ENCODE measurements at regions not wholly inside any gene's neighbourhood (a gene's known extent, or its start where the extent isn't known, plus 50 kb on each side); places are given as distances from the start of the nearest gene placed in this dataset.

DNA sequence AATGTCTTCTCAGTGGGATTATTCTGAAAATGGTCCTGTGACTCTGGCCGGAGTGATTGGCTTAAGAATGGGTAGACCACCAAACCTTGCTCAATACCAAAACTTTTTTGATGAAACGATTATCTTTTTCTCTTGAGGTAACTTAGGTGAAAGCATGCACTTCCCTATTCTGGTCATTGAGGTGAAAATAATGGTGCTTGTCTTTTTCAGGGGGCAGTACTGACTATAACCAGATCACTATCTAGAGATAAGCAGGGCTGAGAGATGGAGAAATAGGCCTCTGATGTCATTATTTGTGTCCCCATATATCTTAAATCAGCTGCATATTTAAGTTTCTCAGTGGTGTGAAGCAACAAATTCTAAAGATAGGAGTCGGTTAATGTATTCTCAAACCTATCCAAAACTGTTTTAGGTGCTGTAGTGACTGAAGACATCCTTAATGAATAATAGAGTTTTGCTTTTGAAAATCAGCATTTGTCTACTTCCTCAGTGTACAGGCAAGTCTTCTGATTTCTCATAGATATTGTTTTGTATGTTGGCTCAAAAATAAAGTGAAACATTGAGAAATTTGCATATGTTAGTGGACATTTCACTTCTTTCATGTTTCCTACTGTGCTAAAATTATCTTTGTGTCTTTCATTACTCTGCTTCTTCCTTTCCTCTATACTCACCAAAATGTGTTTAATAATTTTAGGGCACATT is 735.3 kb upstream of the ADGRL4 start:
- intact Hi-C loops (cut with micrococcal nuclease), result no loop called here
- TF ChIP-seq, protein P1, sequence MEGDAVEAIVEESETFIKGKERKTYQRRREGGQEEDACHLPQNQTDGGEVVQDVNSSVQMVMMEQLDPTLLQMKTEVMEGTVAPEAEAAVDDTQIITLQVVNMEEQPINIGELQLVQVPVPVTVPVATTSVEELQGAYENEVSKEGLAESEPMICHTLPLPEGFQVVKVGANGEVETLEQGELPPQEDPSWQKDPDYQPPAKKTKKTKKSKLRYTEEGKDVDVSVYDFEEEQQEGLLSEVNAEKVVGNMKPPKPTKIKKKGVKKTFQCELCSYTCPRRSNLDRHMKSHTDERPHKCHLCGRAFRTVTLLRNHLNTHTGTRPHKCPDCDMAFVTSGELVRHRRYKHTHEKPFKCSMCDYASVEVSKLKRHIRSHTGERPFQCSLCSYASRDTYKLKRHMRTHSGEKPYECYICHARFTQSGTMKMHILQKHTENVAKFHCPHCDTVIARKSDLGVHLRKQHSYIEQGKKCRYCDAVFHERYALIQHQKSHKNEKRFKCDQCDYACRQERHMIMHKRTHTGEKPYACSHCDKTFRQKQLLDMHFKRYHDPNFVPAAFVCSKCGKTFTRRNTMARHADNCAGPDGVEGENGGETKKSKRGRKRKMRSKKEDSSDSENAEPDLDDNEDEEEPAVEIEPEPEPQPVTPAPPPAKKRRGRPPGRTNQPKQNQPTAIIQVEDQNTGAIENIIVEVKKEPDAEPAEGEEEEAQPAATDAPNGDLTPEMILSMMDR (IDR thresholded peaks at IDR 0.05; ENCODE audit: borderline replicate concordance), result no peak
- no peaks in the 10 kb centered on the region for H3K4me1 ChIP-seq
- H3K9me3 ChIP-seq (replicated peaks), result peaks cover 21% of the 10 kb centered on the region
- no peak overlapping the region for H3K4me3 ChIP-seq
- H3K27ac ChIP-seq (replicated peaks), result no peak overlapping the region
- no peaks in the 10 kb centered on the region for H3K36me3 ChIP-seq
- no peak for DNase-seq
- H3K27me3 ChIP-seq (ENCODE audit: low read depth), result no peaks in the 10 kb centered on the region

DNA sequence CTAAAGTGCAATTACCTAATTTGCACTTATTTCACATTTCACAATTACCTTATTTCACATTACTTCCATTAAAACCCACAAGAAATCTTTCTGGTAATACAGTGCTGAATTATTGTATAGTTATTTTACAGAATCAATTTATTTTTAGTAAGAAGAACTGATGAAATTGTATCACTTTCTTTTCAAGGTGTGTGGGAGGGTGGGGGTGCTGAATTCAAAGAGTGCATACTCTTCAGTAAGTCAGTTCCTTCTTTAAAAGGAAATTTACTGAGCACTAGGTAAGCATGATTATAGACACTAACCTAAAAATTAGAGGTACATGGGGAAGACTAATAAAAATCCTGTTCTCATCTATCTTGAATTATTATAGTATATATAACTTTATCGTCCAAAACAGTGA is 731.6 kb upstream of the ADGRL4 start:
- H3K36me3 ChIP-seq, result no peaks in the 10 kb centered on the region
- H3K4me3 ChIP-seq, result no peak overlapping the region
- TF ChIP-seq, protein P1 (IDR thresholded peaks at IDR 0.05; ENCODE audit: borderline replicate concordance), result no peak
- intact Hi-C loops (cut with micrococcal nuclease), result no loop called here
- no peaks in the 10 kb centered on the region for H3K4me1 ChIP-seq
- no peak overlapping the region for H3K27ac ChIP-seq (replicated peaks)
- H3K9me3 ChIP-seq (replicated peaks), result peaks cover 21% of the 10 kb centered on the region
- H3K27me3 ChIP-seq (ENCODE audit: low read depth), result no peaks in the 10 kb centered on the region
- DNase-seq, result no peak

DNA sequence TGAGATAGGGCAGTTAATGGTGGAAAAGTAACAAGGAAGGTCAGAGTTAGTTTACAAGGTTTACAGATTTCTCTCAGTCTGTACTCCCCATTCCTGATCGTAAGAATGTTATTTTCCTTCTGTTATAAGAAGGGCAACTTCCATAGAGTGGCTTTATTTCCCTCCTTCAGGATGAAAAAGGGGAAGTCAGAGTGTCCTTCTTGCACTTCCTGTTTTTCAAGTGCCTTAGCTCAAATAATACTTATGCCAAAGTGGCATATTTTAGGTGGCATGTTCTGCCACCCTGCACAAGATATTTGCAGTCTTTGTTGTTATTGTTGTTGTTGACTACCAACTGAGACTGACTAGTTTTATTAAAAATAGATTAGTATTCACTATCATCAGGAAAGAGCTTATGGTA is 730.7 kb upstream of the ADGRL4 start:
- no peaks in the 10 kb centered on the region for H3K36me3 ChIP-seq
- H3K27me3 ChIP-seq (ENCODE audit: low read depth), result no peaks in the 10 kb centered on the region
- intact Hi-C loops (cut with micrococcal nuclease), result no loop called here
- H3K9me3 ChIP-seq (replicated peaks), result peaks cover 21% of the 10 kb centered on the region
- H3K4me3 ChIP-seq, result no peak overlapping the region
- TF ChIP-seq, protein P1 (IDR thresholded peaks at IDR 0.05; ENCODE audit: borderline replicate concordance), result no peak
- no peak for DNase-seq
- H3K27ac ChIP-seq (replicated peaks), result no peak overlapping the region
- no peaks in the 10 kb centered on the region for H3K4me1 ChIP-seq

DNA sequence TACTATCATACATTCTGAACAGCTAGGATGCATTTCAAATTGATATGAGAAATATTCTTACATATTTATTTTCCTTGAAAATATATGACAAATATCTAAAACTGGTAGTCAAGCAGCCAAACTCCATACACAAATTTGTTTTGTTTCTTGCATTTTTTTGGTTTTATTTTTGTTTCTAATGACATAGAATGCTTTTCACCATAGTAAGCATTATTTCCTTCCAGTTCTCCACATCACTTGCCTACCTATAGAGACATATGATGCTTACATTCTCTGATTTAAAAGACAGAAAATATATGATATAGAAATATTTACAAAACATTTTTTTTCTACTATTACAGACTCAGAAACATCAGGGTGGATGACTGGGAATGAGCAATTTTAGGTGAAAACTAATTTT is 726.4 kb upstream of the ADGRL4 start:
- TF ChIP-seq, protein P1 (IDR thresholded peaks at IDR 0.05; ENCODE audit: borderline replicate concordance), result no peak
- no peak overlapping the region for H3K27ac ChIP-seq (replicated peaks)
- intact Hi-C loops (cut with micrococcal nuclease), result no loop called here
- no peaks in the 10 kb centered on the region for H3K4me1 ChIP-seq
- no peak for DNase-seq
- H3K9me3 ChIP-seq (replicated peaks), result peaks cover 4% of the 10 kb centered on the region
- no peak overlapping the region for H3K4me3 ChIP-seq
- no peaks in the 10 kb centered on the region for H3K36me3 ChIP-seq
- no peaks in the 10 kb centered on the region for H3K27me3 ChIP-seq (ENCODE audit: low read depth)

DNA sequence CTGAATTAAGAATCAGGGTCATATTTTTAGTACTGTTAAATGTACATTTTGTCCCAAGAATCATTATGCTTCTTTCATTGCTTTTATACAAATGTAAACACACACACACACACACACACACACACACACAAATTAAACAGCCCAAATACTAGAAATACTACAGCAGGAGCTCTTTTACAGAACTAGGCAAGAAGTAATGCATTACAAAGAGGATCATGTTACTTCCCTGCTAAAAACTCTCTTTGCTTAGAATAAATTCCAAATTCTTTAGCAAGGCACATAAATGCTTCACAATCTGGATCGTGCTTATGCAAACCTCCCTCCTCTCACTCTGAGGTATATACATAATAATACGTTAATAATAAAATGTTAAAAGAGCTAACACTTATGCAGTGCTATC is 720.4 kb upstream of the ADGRL4 start:
- H3K4me1 ChIP-seq, result no peaks in the 10 kb centered on the region
- intact Hi-C loops (cut with micrococcal nuclease), result no loop called here
- TF ChIP-seq, protein P1 (IDR thresholded peaks at IDR 0.05; ENCODE audit: borderline replicate concordance), result no peak
- H3K9me3 ChIP-seq (replicated peaks), result peaks cover 4% of the 10 kb centered on the region
- H3K36me3 ChIP-seq, result no peaks in the 10 kb centered on the region
- no peak overlapping the region for H3K27ac ChIP-seq (replicated peaks)
- DNase-seq, result no peak
- H3K4me3 ChIP-seq, result no peak overlapping the region
- no peaks in the 10 kb centered on the region for H3K27me3 ChIP-seq (ENCODE audit: low read depth)
